SK-N-SH treated with all-trans-retinoic acid at 6 μM for 48 hours (cell line): ENCODE measurements at regions not wholly inside any gene's neighbourhood (a gene's known extent, or its start where the extent isn't known, plus 50 kb on each side); places are given as distances from the start of the nearest gene placed in this dataset.

Experiments
- ATAC-seq: fragments of 200-7000 bp; cut with Tn5 transposase; 3 replicates; pipeline ENCODE4 v1.9.1; 2020; ENCODE audit warnings: mild to moderate bottlenecking, moderate library complexity
- ARNTL ChIP-seq: fragments of 450-650 bp; formaldehyde crosslinking; IDR thresholded peaks from 2 replicates; pipeline ENCODE4 v1.5.0; 2020; ENCODE audit warnings: low read depth, mild to moderate bottlenecking, moderate library complexity, borderline replicate concordance
- BACH2 ChIP-seq: fragments of 250-450 bp; sonication (Bioruptor Pico); IDR thresholded peaks from 2 replicates; pipeline ENCODE4 v1.9.0; 2021; ENCODE audit warnings: mild to moderate bottlenecking, borderline replicate concordance
- CSDC2 ChIP-seq: fragments of 250-450 bp; sonication (Bioruptor Pico); IDR thresholded peaks from 2 replicates; pipeline ENCODE4 v1.5.0; 2020; ENCODE audit warnings: mild to moderate bottlenecking, moderate library complexity
- GLIS3 ChIP-seq: fragments of 250-450 bp; sonication (Bioruptor Pico); IDR thresholded peaks from 2 replicates; pipeline ENCODE4 v1.5.0; 2020; ENCODE audit warnings: mild to moderate bottlenecking, moderate library complexity
- ISL1 ChIP-seq: fragments of 250-450 bp; sonication (Bioruptor Pico); IDR thresholded peaks from 2 replicates; pipeline ENCODE4 v2.1.2; 2022; ENCODE audit warnings: mild to moderate bottlenecking, moderate library complexity
- OSR1 ChIP-seq: fragments of 250-450 bp; sonication (Bioruptor Pico); IDR thresholded peaks from 2 replicates; pipeline ENCODE4 v1.8.0; 2022; ENCODE audit warnings: moderate library complexity, mild to moderate bottlenecking, inconsistent platforms
- RARB ChIP-seq: fragments of 250-450 bp; sonication (Bioruptor Pico); IDR thresholded peaks from 2 replicates; pipeline ENCODE4 v1.8.0; 2021; ENCODE audit warnings: mild to moderate bottlenecking, moderate library complexity
- SNAI2 ChIP-seq: fragments of 250-450 bp; sonication (Bioruptor Pico); IDR thresholded peaks from 2 replicates; pipeline ENCODE4 v1.5.0; 2020; ENCODE audit warnings: mild to moderate bottlenecking, moderate library complexity
- TCF4 ChIP-seq: fragments of 250-450 bp; sonication (Bioruptor Pico); IDR thresholded peaks from 2 replicates; pipeline ENCODE4 v1.8.0; 2021; ENCODE audit warnings: mild to moderate bottlenecking, moderate library complexity, borderline replicate concordance
- TOX ChIP-seq: fragments of 250-450 bp; sonication (Bioruptor Pico); IDR thresholded peaks from 2 replicates; pipeline ENCODE4 v1.8.0; 2021; ENCODE audit warnings: mild to moderate bottlenecking, moderate library complexity, borderline replicate concordance
- ZC3H10 ChIP-seq: fragments of 250-450 bp; sonication (Bioruptor Pico); IDR thresholded peaks from 2 replicates; pipeline ENCODE4 v1.5.1; 2021; ENCODE audit warnings: mild to moderate bottlenecking, moderate library complexity
- ZFP3 ChIP-seq: fragments of 250-450 bp; sonication (Bioruptor Pico); IDR thresholded peaks from 2 replicates; pipeline ENCODE4 v1.5.0; 2020; ENCODE audit warnings: mild to moderate bottlenecking, moderate library complexity
- ZFP30 ChIP-seq: fragments of 450-650 bp; formaldehyde crosslinking; IDR thresholded peaks from 2 replicates; pipeline ENCODE4 v1.5.0; 2022; ENCODE audit warnings: mild to moderate bottlenecking, moderate library complexity
- ZNF70 ChIP-seq: fragments of 450-650 bp; formaldehyde crosslinking; IDR thresholded peaks from 2 replicates; pipeline ENCODE4 v1.5.0; 2020; ENCODE audit warnings: mild to moderate bottlenecking, moderate library complexity
- ZNF8 ChIP-seq: fragments of 450-650 bp; formaldehyde crosslinking; IDR thresholded peaks from 2 replicates; pipeline ENCODE4 v1.5.0; 2020; ENCODE audit warnings: mild to moderate bottlenecking, moderate library complexity
- TF ChIP-seq, protein P1 (sequence below): fragments of 250-450 bp; sonication (Bioruptor Pico); IDR thresholded peaks from 2 replicates; pipeline ENCODE4 v1.8.0; 2021; ENCODE audit warnings: low read depth, mild to moderate bottlenecking, moderate library complexity, borderline replicate concordance
- TF ChIP-seq, protein P2 (sequence below): fragments of 250-450 bp; sonication (Bioruptor Pico); IDR thresholded peaks from 2 replicates; pipeline ENCODE4 v1.8.0; 2020; ENCODE audit warnings: mild to moderate bottlenecking, moderate library complexity, borderline replicate concordance
- TF ChIP-seq, protein P3 (sequence below): fragments of 250-450 bp; sonication (Bioruptor Pico); IDR thresholded peaks from 2 replicates; pipeline ENCODE4 v1.5.1; 2020; ENCODE audit warnings: low read depth, mild to moderate bottlenecking, moderate library complexity
- TF ChIP-seq, protein P4 (sequence below): fragments of 250-450 bp; sonication (Bioruptor Pico); IDR thresholded peaks from 2 replicates; pipeline ENCODE4 v1.5.0; 2020; ENCODE audit warnings: mild to moderate bottlenecking, moderate library complexity

DNA sequence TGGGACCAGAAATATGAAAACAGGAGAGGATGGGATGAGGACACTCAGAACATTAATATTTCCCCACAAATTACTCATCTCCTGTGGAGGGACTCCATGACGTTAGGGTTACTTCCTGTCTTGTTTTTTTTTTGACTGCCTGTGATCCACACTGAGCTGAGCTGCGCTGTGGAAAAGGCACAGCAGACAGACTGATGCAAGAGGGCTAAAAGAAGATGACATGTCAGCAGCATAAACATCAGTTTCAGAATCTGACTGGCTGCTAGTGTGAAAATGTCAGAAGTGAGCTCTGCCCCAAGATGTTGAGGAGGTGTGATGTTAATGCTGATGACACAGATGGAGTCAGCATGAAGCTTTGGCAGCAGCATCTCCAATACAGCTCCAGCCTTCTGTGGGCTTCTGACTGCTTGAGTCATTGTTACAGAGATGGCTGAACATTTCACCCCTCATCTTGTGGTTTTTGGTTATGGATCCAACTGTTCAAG, 286.8 kb downstream of the BLID start:
- peak; percentile 96 for ATAC-seq

DNA sequence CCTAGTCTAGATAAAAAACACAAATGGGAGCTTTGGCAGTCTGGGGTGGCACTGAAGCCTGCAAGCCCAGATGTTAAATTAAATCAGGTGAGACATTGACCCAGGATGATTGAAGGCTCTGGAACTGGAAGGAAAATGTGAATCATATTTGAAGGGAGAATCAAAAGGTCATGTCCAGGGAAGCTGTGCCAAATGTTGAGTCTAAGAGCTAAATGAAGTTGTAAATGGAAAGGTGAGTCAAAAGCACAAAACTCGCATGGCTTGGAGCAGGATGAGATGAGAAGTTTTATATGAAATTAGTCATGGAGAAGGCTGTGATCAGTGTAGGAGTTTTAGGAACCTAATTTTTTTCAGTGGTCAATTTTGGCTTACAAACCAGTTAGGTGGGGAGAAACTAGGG, 301.1 kb downstream of the BLID start:
- no peak for ATAC-seq
- no peak for TF ChIP-seq ARNTL (CRISPR knock-in tag)
- TF ChIP-seq, protein P1, sequence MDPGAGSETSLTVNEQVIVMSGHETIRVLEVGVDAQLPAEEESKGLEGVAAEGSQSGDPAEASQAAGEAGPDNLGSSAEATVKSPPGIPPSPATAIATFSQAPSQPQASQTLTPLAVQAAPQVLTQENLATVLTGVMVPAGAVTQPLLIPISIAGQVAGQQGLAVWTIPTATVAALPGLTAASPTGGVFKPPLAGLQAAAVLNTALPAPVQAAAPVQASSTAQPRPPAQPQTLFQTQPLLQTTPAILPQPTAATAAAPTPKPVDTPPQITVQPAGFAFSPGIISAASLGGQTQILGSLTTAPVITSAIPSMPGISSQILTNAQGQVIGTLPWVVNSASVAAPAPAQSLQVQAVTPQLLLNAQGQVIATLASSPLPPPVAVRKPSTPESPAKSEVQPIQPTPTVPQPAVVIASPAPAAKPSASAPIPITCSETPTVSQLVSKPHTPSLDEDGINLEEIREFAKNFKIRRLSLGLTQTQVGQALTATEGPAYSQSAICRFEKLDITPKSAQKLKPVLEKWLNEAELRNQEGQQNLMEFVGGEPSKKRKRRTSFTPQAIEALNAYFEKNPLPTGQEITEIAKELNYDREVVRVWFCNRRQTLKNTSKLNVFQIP (CRISPR knock-in tag): no peak
- TF ChIP-seq, protein P2, sequence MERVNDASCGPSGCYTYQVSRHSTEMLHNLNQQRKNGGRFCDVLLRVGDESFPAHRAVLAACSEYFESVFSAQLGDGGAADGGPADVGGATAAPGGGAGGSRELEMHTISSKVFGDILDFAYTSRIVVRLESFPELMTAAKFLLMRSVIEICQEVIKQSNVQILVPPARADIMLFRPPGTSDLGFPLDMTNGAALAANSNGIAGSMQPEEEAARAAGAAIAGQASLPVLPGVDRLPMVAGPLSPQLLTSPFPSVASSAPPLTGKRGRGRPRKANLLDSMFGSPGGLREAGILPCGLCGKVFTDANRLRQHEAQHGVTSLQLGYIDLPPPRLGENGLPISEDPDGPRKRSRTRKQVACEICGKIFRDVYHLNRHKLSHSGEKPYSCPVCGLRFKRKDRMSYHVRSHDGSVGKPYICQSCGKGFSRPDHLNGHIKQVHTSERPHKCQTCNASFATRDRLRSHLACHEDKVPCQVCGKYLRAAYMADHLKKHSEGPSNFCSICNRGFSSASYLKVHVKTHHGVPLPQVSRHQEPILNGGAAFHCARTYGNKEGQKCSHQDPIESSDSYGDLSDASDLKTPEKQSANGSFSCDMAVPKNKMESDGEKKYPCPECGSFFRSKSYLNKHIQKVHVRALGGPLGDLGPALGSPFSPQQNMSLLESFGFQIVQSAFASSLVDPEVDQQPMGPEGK (CRISPR knock-in tag): no peak
- TF ChIP-seq, protein P3, sequence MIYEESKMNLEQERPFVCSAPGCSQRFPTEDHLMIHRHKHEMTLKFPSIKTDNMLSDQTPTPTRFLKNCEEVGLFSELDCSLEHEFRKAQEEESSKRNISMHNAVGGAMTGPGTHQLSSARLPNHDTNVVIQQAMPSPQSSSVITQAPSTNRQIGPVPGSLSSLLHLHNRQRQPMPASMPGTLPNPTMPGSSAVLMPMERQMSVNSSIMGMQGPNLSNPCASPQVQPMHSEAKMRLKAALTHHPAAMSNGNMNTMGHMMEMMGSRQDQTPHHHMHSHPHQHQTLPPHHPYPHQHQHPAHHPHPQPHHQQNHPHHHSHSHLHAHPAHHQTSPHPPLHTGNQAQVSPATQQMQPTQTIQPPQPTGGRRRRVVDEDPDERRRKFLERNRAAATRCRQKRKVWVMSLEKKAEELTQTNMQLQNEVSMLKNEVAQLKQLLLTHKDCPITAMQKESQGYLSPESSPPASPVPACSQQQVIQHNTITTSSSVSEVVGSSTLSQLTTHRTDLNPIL: no peak
- no peak for TF ChIP-seq ZC3H10
- no peak for TF ChIP-seq GLIS3 (CRISPR knock-in tag)
- TF ChIP-seq SNAI2: no peak
- TF ChIP-seq RARB: no peak
- TF ChIP-seq ZNF8 (CRISPR knock-in tag): no peak

More for the DNA sequence above, 286.8 kb downstream of the BLID start:
- no peak for TF ChIP-seq ZNF70 (CRISPR knock-in tag)
- no peak for TF ChIP-seq GLIS3 (CRISPR knock-in tag)
- TF ChIP-seq ARNTL (CRISPR knock-in tag): no peak
- TF ChIP-seq ISL1 (CRISPR knock-in tag): no peak
- no peak for TF ChIP-seq BACH2 (CRISPR knock-in tag)
- TF ChIP-seq, all 23 proteins: peak for 0

DNA sequence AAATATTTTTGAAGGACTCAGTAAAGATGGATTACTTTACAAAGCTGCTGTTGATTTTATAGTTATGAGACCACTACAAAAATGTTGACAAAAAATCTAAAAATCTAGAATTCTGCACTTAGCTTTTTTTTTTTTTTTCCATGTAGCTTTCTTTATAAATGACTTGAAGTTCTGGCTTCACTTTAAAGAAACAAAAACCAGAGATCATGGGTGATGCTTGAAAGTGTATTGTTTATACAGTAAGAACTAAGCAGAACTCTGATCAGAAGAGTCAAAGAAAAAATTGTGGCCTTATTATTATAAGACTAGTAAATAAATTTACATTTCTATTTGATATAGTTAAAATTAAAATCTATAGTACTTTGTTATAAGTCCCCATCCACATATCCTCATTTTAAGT, 301.7 kb downstream of the BLID start:
- ATAC-seq: no peak
- TF ChIP-seq ZNF70 (CRISPR knock-in tag) (no peak), BACH2 (CRISPR knock-in tag) (no peak), CSDC2 (CRISPR knock-in tag) (no peak), ARNTL (CRISPR knock-in tag) (no peak), ZC3H10 (no peak), TCF4 (CRISPR knock-in tag) (no peak), ISL1 (CRISPR knock-in tag) (no peak), GLIS3 (CRISPR knock-in tag) (no peak), ZFP30 (CRISPR knock-in tag) (no peak), SNAI2 (no peak), TOX (CRISPR knock-in tag) (no peak), OSR1 (no peak), ZFP3 (CRISPR knock-in tag) (no peak)
- TF ChIP-seq, protein P1 (CRISPR knock-in tag): no peak
- TF ChIP-seq, protein P4, sequence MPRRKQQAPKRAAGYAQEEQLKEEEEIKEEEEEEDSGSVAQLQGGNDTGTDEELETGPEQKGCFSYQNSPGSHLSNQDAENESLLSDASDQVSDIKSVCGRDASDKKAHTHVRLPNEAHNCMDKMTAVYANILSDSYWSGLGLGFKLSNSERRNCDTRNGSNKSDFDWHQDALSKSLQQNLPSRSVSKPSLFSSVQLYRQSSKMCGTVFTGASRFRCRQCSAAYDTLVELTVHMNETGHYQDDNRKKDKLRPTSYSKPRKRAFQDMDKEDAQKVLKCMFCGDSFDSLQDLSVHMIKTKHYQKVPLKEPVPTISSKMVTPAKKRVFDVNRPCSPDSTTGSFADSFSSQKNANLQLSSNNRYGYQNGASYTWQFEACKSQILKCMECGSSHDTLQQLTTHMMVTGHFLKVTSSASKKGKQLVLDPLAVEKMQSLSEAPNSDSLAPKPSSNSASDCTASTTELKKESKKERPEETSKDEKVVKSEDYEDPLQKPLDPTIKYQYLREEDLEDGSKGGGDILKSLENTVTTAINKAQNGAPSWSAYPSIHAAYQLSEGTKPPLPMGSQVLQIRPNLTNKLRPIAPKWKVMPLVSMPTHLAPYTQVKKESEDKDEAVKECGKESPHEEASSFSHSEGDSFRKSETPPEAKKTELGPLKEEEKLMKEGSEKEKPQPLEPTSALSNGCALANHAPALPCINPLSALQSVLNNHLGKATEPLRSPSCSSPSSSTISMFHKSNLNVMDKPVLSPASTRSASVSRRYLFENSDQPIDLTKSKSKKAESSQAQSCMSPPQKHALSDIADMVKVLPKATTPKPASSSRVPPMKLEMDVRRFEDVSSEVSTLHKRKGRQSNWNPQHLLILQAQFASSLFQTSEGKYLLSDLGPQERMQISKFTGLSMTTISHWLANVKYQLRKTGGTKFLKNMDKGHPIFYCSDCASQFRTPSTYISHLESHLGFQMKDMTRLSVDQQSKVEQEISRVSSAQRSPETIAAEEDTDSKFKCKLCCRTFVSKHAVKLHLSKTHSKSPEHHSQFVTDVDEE (CRISPR knock-in tag): no peak
- TF ChIP-seq, protein P3: no peak
- TF ChIP-seq, protein P2 (CRISPR knock-in tag): no peak
